ENCODE measurements at regions not wholly inside any gene's neighbourhood (a gene's known extent, or its start where the extent isn't known, plus 50 kb on each side); places are given as distances from the start of the nearest gene placed in this dataset.

- no peak for DNase-seq (ENCODE audit: low spot score)
These were observed 219.1 kb downstream of the SOCS6 start for GRCh38 chr18:70507970-70508369.

GRCh38 chr18:70506511-70506910 lies 217.7 kb downstream of the SOCS6 start:
- no peak for DNase-seq (ENCODE audit: low spot score)

GRCh38 chr18:70503060-70503459 lies 214.2 kb downstream of the SOCS6 start:
- DNase-seq (ENCODE audit: low spot score), result no peak

GRCh38 chr18:70501358-70501757 lies 212.5 kb downstream of the SOCS6 start:
- no peak for DNase-seq (ENCODE audit: low spot score)

- no peak for DNase-seq (ENCODE audit: low spot score)
These were observed 211.9 kb downstream of the SOCS6 start for GRCh38 chr18:70500748-70501147.

- DNase-seq (ENCODE audit: low spot score), result no peak
These were observed 210.4 kb downstream of the SOCS6 start for GRCh38 chr18:70499218-70499691.

GRCh38 chr18:70496353-70497294 lies 207.8 kb downstream of the SOCS6 start:
- DNase-seq (ENCODE audit: low spot score), result no peak

GRCh38 chr18:70494524-70494923 lies 205.7 kb downstream of the SOCS6 start:
- no peak for DNase-seq (ENCODE audit: low spot score)

GRCh38 chr18:70493461-70493860 lies 204.6 kb downstream of the SOCS6 start:
- DNase-seq (ENCODE audit: low spot score), result no peak

GRCh38 chr18:70491734-70492348 lies 203.0 kb downstream of the SOCS6 start:
- peak; percentile 14 for DNase-seq (ENCODE audit: low spot score)

GRCh38 chr18:70489986-70490933 lies 201.4 kb downstream of the SOCS6 start:
- peak; percentile 10 for DNase-seq (ENCODE audit: low spot score)

- no peak for DNase-seq (ENCODE audit: low spot score)
These were observed 200.7 kb downstream of the SOCS6 start for GRCh38 chr18:70489571-70489970.

GRCh38 chr18:70469916-70470315 lies 181.1 kb downstream of the SOCS6 start:
- DNase-seq (ENCODE audit: low spot score), result no peak

- no peak for DNase-seq (ENCODE audit: low spot score)
These were observed 180.2 kb downstream of the SOCS6 start for GRCh38 chr18:70468861-70469547.

- peak; percentile 43 for DNase-seq (ENCODE audit: low spot score)
These were observed 175.7 kb downstream of the SOCS6 start for GRCh38 chr18:70464343-70465114.

GRCh38 chr18:70463085-70463484 lies 174.2 kb downstream of the SOCS6 start:
- no peak for DNase-seq (ENCODE audit: low spot score)

- DNase-seq (ENCODE audit: low spot score), result no peak
These were observed 173.2 kb downstream of the SOCS6 start for GRCh38 chr18:70462078-70462439.

GRCh38 chr18:70461323-70462077 lies 172.7 kb downstream of the SOCS6 start:
- DNase-seq (ENCODE audit: low spot score), result no peak

- DNase-seq (ENCODE audit: low spot score), result no peak
These were observed 170.9 kb downstream of the SOCS6 start for GRCh38 chr18:70459731-70460130.

- DNase-seq (ENCODE audit: low spot score), result no peak
These were observed 170.4 kb downstream of the SOCS6 start for GRCh38 chr18:70459251-70459650.

Data from HuH-7 (cell line).